ENCODE measurements at regions not wholly inside any gene's neighbourhood (a gene's known extent, or its start where the extent isn't known, plus 50 kb on each side); places are given as distances from the start of the nearest gene placed in this dataset.

DNA sequence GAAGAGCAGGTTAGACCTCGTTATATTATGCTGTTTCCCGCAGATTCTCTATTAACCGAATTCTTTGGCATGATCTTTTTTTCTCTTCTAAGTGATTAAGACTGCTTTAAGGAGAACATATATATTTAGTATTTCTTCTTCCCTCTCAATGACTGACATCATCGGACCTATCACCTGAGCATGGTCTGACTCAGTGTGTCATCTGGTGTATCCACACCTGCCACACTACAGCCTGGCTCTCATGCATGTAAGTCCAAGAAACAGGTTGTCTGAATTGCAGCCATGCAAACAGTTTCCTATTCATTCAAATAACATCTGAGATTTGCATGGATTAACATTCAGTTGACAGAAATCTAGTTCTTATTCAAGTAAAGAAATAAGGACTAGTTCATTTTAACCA is 55.1 kb upstream of the CWC22 start:
- TF ChIP-seq EZH2 (IDR thresholded peaks at IDR 0.05; ENCODE audit: insufficient read depth, poor library complexity, severe bottlenecking) (no peak), EZH2phosphoT487 (IDR thresholded peaks at IDR 0.05; ENCODE audit: insufficient read depth, low read depth) (no peak)
